Endothelial cell of hepatic sinusoid (primary cell): ENCODE measurements at regions not wholly inside any gene's neighbourhood (a gene's known extent, or its start where the extent isn't known, plus 50 kb on each side); places are given as distances from the start of the nearest gene placed in this dataset.

Experiments used
- in situ Hi-C: cut with HindIII; loops from 2 replicates; pipeline ENCODE4 v1.10.0; 2017; ENCODE audit warnings: low sequenced_read_pairs

DNA sequence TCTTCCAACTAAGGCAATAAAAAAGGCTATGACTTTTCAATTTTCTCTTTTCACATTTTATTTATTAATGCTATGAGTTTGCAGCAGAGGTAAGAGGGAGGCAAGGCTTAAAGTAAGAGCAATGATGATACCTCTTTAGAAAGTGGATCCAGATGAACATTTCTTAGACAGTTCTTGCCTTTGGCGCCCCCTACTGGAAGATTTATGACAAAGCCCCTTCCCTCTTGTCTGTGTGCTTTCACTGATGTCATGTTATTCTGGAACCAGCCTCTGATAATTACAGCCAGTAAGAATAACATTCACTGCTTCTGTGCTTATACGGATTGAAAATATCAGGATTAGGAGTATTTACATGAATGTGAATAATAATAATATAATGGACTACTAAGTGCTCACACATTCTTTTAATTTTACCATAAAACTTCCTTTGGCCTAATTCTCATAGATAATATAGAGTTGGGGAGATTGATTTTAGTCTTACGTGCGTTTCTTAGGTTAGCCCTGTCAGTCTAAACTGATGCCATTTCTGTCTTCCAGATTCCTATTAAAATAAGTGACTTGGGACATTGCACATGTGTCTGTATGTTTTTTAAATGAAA lies 1929.9 kb upstream of the SEL1L start:
- in situ Hi-C loops = no loop called here

DNA sequence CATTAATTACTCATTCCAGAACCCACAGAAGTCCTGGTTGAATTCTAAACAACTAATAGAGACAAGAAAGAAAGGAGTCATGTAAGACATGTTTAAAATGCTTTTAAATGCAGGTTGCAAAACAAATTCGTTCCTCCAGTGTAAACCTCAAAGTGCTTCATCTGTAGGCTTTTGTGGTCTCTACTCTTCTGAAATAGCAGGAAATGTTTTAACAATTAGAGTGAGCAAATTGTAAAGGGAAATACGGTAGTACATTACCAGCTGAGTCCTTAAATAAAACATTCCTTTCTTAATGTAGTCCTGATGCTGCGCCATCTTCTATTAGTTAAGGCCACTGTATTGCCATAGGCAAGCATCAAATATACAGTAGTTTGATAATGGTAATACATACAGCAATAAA lies 1934.2 kb upstream of the SEL1L start:
- in situ Hi-C loops = no loop called here

DNA sequence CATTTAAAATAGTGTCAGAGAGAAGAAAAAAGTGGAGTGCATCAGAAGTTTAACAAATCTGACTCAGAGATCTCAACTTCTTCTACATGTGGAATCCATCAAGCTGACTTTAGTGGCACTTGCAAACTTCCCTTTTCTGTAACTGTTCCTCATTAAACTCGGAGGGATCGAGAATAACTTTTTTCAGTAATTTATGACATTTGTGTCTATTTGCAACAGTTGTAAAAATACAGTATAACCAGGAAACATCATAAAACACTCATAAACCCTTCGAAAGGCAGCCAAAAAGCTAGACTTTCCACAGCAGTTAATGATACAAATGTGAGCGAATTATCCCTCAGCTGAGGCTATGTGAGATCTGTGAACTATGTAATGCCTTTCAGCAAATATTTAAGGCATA lies 1936.8 kb upstream of the SEL1L start:
- in situ Hi-C loops = no loop called here

DNA sequence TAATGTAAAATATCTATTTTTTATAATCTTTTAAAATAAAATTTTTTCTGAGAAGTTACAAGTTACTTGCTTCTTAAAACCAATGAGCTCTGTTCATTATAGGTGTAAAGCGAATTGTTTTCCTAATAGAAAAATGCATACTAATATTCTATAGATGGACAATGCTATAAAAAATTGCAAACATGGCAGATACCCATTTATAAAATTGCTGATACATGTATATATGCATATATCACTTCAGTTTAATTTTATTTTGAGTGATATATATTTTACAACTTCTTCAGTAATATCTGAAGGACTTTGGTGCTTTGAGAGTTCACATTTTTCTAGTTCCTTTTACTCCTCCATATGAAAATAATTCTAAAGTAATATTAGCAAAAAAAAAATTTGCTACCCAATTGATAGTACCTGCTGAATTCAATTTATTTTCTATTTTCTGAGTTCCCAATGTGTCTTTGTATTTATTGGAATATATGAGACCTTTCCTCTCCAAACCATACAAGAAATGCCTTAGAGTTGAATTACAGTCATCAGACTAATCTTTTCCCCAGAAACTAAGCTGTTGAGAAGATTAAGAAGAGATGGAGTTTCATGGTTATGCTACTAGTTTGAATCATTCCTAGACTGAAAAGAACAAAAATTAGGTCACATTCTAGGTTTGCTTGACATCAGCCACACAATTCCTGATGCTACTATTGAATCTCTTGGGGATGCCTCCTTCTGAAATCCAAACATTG lies 1937.5 kb upstream of the SEL1L start:
- in situ Hi-C loops = no loop called here

DNA sequence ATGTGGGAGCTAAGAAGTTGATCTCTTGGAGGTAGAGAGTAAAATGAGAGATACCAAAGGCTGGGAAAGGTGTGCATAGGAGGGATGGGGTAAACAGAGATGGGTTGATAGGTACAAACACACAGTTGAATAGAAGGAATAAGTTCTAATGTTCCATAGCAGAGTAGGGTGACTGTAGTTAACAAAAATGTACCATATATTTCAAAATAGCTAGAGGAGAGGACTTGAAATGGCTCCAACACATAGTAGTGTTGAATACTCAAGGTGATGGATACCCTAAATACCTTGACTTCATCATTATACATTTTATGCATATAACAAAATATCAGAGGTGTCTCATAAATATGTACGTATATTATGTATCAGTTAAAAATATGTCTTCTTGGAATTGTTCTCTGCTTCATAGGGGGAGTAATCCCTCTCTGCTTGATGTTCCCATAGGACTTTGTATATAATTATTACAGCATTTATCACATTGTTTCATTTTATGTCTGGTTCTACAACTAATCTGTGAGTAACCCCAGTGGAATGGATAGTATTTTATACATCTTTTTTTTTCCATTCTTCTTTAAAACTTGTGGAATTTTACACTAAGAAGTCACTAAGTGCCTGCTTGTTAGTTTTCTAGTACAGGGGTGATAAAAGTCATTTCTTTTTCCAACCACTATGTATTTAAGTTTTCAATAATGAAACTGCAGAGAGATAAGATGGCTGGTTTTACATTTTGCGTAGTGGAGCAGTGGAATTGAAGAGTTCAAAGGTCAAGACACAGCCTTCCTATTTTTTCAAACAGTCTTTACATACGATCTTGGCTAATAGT lies 1940.0 kb upstream of the SEL1L start:
- in situ Hi-C loops = no loop called here

DNA sequence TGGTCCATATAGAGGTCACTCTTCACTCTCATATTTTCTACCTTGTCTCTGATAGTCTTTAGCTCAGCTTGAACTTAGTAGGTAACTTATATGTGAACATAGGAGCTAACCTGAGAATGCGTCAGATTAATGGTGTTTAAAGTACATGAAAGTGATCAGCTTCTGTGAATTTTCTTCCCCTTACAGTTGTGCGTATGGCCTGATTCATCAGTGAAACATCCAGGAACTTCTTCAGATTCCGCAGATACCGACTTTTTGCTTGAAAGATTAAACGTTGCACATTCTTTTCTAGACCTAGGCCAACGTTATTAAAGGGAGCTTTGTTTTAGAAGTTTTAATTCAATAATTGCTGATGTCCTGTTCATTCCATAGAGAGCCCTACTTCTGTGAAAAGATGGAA lies 1945.1 kb upstream of the SEL1L start:
- in situ Hi-C loops = no loop called here

DNA sequence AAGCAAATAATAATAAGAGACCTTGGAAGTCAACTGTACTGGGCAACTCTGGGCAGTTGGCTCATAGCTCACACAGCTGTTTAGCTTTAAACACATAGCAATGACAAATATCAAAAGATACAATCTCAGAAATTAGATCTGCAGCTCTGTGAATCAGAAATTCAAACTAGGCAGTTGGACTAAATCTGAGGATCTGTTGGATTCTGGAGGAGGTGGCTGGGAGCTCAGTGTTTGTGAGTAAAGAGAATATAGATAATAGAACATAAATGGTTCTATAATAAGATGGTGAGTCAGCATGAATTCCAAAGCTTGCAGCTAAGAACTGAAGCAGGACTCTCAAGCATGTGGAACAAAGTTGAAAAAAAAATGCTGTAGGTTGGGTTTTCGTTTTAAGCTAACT lies 1949.4 kb upstream of the SEL1L start:
- in situ Hi-C loops = no loop called here

DNA sequence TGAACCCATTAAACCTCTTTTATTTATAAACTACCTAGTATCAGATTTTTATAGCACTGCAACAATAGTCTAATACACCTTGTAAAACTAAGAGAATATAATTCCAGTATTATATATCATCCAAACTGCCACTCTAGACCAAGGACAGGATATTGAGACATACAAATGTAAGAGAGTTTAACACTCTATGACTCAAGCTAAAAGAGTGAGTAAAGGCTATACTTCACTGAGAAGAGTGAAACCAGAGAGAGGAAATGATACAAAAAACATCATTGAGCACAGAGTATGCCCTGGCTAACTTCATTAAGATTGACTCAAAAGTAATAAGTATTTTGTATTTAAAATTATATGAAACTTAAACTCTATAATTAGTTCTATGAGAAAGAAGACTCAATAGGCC lies 1951.9 kb upstream of the SEL1L start:
- in situ Hi-C loops = no loop called here

DNA sequence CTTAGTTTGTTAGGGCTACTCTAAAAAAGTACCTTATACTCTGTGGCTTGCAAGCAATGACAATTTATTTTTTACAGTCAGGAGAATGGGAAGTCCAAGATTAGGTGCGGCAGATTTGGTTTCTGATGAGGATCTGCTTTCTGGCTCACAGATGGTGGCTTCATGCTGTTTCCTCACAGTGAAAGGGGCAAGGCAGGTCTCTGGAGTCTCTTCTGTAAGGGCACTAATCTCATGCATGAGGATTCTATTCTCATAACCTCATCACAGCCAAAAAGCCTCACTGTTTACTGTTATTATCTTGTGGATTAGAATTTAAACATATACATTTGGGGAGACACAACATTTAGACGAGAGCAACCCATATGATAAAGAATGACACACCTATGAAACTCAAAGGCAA lies 1957.4 kb upstream of the SEL1L start:
- in situ Hi-C loops = no loop called here

DNA sequence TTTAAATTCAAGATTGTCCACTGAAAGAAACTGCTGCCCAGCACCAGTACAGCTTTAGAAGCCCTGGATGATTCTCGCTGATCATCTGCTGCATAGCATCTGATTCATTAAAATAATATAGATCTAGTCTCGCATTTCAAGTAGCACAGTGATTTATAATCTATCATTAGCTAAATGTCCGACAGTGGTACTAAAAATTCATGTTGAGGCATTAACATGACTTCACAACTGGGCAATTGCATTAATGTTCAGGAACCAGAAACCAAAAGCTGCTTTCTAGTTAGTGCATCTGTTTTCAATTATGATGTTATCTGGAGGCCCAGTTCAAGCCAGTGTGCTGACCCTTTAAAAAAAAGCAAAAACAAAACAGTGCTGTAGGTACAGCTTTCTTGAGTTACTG lies 1987.2 kb upstream of the SEL1L start:
- in situ Hi-C loops = no loop called here

DNA sequence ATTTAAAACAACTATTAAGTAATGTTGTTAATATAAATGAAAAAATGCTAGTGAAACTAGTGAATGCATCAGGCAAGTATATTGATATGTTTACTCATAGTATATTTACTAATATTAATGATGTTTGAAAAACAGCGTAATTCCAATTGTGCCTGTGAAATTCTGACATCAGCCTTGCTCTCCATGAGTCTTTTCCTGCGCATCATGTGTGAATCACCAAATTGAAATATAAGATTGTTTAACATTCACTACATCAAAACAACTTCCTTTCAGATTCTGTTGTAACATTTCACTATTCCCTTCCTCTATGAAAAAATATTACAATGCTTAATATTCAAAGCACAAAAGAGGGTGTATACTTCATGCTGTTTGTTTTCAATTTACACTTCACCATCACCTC lies 1995.9 kb upstream of the SEL1L start:
- in situ Hi-C loops = no loop called here

DNA sequence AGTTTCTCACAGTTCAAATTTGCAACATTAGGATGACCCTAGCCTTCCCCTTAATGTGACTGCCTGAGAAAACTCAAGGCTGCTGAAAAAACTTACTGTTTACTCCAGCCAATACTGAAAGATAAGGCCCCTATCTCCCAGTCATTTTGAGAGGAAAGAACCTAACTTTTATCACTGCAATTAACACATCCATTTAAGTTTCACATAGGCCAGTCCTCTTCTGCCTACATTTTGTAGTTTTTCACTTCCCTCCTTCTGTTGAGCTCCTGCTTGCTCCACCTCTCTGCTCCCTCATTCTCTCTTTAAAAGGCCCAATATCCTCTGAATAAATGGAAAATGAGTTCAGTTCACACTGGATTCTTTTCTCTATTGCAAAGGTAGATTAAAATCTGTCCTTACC lies 1996.2 kb upstream of the FLRT2 start:
- in situ Hi-C loops = no loop called here

DNA sequence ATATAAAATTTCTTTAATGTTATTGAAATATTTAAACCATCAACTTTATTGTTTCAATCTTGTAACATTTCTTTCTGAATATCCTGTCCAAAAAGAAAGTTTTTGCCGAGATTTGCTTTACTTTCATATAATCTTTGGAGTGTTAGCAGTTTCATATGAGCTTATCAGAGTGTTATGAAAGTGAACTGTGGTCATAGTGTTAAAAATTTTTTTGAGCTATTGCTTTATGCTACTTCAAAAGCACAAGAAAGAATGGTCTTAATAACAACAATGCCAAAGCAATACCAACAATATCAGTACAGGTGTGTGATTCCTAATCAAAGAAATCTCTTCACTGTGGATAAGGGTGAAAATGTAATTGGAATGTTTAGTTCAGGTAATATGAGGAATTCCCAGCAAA lies 1994.9 kb upstream of the FLRT2 start:
- in situ Hi-C loops = no loop called here

DNA sequence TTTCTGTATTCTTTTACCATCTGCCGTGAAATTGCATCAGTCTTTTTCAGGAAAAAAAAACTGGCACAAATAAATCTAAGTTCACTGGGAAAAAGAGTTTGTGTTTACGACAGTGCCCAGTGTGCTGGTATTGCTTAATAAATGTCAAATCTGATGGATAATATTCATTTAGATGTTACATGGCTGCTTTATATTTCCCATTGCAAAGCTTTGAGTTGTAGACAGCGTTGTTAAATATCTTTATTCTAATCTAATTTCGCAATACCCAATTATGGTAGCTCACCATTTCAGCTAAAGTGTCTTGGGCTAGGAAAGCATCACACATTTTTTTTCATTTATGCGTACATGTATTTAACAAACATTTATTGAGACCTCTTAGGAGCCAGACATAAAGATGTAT lies 1994.5 kb upstream of the FLRT2 start:
- in situ Hi-C loops = no loop called here

DNA sequence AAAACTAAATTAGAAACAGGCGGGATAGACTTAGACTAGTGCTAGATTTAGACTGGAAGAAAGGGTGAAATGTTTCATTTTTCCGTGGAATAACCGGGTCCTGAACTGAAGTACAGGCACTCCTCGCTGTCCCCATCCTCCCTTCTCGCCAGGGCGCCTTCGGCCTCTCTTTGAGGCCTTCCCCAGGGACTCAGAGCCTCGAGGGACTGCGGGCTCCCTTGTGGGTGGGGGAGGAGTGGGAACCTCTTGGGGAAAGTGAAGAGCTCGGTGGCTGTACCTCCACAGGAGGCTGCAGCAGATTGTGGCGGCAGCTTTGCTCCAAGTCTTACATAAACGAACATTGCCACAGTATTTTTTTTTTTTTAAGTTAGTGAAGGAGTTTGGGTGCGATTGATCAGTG lies 1988.8 kb upstream of the FLRT2 start:
- in situ Hi-C loops = no loop called here

DNA sequence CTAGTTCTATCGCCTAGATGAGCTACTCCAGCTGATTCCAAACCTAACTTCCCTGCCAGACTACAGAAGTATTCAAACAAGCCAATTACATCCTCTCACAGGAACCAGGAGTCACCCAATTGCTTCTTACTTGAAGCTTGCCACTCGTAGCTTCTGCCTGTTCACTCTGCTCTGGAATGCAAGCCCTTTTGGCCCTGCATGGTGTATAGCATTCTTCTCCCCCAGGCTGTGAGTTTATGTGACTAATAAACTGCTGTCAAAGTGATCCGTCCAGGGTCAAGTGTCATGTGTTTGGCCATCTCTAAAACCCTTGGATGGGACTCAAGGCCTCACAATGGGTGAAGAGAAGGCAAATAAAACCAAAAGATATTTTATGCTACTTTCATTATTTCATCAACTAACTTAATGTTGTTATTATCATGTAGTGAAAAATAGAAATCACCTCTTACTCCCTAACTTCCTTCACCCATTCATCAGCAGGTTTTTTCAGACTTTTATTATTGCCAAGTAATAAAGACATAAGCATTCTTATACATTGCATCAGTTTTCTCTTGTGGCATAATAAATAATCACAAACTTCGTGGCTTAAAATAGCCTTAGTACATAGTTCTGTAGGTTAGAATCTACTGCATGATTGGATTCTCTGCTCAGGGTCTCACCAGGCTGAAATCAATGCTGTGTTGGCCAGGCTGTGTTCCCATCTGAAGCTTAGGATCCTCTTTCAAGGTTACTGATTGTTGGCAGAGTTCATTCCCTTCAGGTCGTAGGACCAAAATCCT lies 1981.7 kb upstream of the FLRT2 start:
- in situ Hi-C loops = no loop called here

DNA sequence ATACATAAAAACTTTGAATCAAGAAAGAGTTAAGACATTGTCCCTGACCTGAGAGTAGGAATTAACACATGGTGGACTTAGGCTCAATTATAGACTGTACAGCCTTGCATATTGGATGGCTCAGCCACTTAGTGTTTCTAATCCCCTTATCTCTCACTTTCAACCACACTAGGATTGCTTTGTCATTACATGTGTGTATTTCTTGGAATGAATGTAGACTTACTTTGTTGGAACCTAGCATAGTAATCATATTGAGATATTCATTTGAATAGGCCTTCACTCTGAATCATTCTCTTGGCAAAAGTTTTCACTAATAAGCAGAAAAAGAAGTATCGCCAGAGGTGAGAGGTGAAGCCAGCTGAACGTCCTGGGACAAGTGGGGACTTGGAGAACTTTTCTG lies 1973.9 kb upstream of the FLRT2 start:
- in situ Hi-C loops = no loop called here

DNA sequence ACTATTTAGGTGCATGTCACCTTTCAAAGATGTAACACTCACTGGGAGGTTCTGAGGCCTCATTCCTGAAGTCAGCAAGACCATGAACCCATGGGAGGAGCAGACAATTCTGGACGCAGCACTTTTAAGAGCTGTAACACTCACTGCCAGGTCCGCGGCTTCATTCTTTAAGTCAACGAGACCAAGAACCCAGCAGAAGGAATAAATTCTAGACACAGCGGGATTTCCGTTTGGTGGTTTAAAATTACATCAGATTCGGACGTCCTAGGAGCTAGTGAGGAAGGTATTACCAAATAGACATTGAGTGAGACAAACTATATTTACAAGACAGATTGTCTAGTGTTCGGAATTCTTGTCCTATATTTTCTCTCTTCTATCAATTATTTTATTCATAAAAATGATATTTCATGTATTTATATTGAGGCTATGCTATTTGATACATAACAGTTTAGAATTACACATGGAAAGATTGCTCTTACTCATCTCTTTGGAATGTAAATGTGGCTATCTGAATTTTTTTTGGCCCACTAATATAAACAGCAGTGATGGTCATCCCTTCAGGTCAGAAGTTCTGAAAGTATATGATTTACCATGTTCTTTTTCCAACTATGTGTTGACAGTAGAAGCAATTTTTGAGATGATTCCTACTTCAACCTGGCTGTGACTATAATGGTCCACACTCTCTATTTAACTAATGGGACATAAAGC lies 1973.0 kb upstream of the FLRT2 start:
- in situ Hi-C loops = no loop called here

DNA sequence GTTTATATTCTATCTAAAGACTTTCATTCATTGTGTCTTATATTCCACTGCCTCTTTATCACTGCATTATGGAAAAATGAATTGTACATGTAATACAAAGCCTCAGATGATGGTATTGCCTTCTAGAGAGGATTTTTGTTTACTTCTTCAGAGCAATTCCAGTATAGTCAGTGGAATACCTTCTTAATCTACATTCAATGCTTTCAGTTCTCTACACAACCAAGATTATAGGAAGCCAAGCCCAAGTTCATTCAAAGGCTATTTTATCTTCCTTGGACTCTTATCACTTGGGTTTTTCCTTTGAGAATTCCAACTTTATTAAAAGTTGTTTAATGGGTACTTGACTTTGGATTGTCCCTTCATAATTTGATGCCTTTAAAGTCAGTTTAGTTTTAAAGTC lies 1971.0 kb upstream of the FLRT2 start:
- in situ Hi-C loops = no loop called here

DNA sequence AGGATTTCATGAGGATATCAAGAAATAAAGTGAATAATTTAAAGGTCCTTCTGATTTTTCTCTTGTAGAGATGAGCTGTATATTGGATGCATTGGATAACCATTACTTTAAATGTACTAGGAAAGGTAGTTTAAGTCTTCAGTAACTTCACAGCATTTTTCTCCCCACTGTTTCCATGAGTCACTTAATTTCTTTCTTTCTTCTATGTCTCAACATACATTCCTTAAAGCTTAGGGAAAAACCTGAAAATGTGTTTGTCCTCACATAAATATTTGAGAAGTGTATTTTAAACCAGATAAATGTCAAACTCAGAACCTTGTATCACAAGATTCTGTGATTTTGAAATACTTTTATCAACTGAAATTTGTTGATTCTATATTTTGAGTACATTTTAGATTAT lies 1970.2 kb upstream of the FLRT2 start:
- in situ Hi-C loops = no loop called here

DNA sequence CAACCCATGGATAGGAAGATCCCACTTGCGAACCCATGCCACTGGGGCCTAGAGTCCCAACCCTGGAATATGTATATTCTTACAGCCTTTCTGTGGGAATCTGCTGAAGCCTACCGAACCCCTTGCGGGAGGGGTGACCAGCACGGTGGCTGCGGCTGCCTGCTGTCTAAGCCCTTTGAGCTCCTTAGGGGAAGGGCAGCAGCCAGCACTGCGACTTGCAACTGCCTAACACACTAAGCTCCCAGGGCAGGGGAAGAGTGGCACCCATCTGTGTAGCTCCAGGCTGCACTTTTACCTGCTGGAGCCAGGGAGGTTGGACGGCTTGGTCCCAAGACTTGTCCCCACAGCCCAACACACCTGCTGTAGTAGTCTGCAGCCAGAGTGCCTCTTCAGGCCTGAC lies 1968.7 kb upstream of the FLRT2 start:
- in situ Hi-C loops = no loop called here
